ENCODE measurements at regions not wholly inside any gene's neighbourhood (a gene's known extent, or its start where the extent isn't known, plus 50 kb on each side); places are given as distances from the start of the nearest gene placed in this dataset.
A peak's percentile ranks its signal among the peaks of the same experiment; 100 is the strongest.

GRCh38 chr2:111701798-111702118, 182.2 kb downstream of the ANAPC1 start:
- Mint-ChIP-seq H3K4me3 (ENCODE audit: unreplicated experiment) (no peak overlapping the region), H3K9me3 (ENCODE audit: low read depth) (no peaks in the 10 kb centered on the region), H3K27me3 (ENCODE audit: low read depth) (no peaks in the 10 kb centered on the region), H3K27ac (ENCODE audit: unreplicated experiment) (no peak overlapping the region), H3K36me3 (ENCODE audit: low read depth) (no peaks in the 10 kb centered on the region), H3K4me1 (ENCODE audit: low read depth) (peaks cover 57% of the 10 kb centered on the region)
- no peak for DNase-seq (ENCODE audit: low spot score)
- no peak for TF ChIP-seq CTCF (IDR thresholded peaks at IDR 0.05)

- DNase-seq (ENCODE audit: low spot score), result no peak
- no peak overlapping the region for H3K27ac Mint-ChIP-seq (ENCODE audit: unreplicated experiment)
- H3K27me3 Mint-ChIP-seq (ENCODE audit: low read depth), result no peaks in the 10 kb centered on the region
- H3K4me1 Mint-ChIP-seq (ENCODE audit: low read depth), result peaks cover 57% of the 10 kb centered on the region
- peak; percentile 84 for TF ChIP-seq CTCF (IDR thresholded peaks at IDR 0.05)
- no peak overlapping the region for H3K4me3 Mint-ChIP-seq (ENCODE audit: unreplicated experiment)
- H3K36me3 Mint-ChIP-seq (ENCODE audit: low read depth), result no peaks in the 10 kb centered on the region
- no peaks in the 10 kb centered on the region for H3K9me3 Mint-ChIP-seq (ENCODE audit: low read depth)
Observed at GRCh38 chr2:111702119-111702803, 181.7 kb downstream of the ANAPC1 start.

- no peak overlapping the region for H3K27ac Mint-ChIP-seq (ENCODE audit: unreplicated experiment)
- no peak overlapping the region for H3K4me3 Mint-ChIP-seq (ENCODE audit: unreplicated experiment)
- H3K4me1 Mint-ChIP-seq (ENCODE audit: low read depth), result peaks cover 57% of the 10 kb centered on the region
Observed at GRCh38 chr2:111702804-111703196, 181.2 kb downstream of the ANAPC1 start.

GRCh38 chr2:111703759-111704158, 180.2 kb downstream of the ANAPC1 start:
- no peak overlapping the region for H3K27ac Mint-ChIP-seq (ENCODE audit: unreplicated experiment)
- no peak for TF ChIP-seq CTCF (IDR thresholded peaks at IDR 0.05)
- DNase-seq (ENCODE audit: low spot score), result no peak
- peaks cover 48% of the 10 kb centered on the region for H3K4me1 Mint-ChIP-seq (ENCODE audit: low read depth)
- no peaks in the 10 kb centered on the region for H3K36me3 Mint-ChIP-seq (ENCODE audit: low read depth)
- H3K9me3 Mint-ChIP-seq (ENCODE audit: low read depth), result no peaks in the 10 kb centered on the region
- H3K27me3 Mint-ChIP-seq (ENCODE audit: low read depth), result no peaks in the 10 kb centered on the region
- H3K4me3 Mint-ChIP-seq (ENCODE audit: unreplicated experiment), result no peak overlapping the region

More at GRCh38 chr2:111702804-111703196, 181.2 kb downstream of the ANAPC1 start:
- DNase-seq (ENCODE audit: low spot score), result no peak
- H3K9me3 Mint-ChIP-seq (ENCODE audit: low read depth), result no peaks in the 10 kb centered on the region
- no peak for TF ChIP-seq CTCF (IDR thresholded peaks at IDR 0.05)
- no peaks in the 10 kb centered on the region for H3K27me3 Mint-ChIP-seq (ENCODE audit: low read depth)
- no peaks in the 10 kb centered on the region for H3K36me3 Mint-ChIP-seq (ENCODE audit: low read depth)

GRCh38 chr2:111704246-111704645, 179.7 kb downstream of the ANAPC1 start:
- Mint-ChIP-seq H3K4me3 (ENCODE audit: unreplicated experiment) (no peak overlapping the region), H3K4me1 (ENCODE audit: low read depth) (peaks cover 43% of the 10 kb centered on the region), H3K9me3 (ENCODE audit: low read depth) (no peaks in the 10 kb centered on the region), H3K27ac (ENCODE audit: unreplicated experiment) (peak overlapping the region; percentile 57), H3K36me3 (ENCODE audit: low read depth) (no peaks in the 10 kb centered on the region), H3K27me3 (ENCODE audit: low read depth) (no peaks in the 10 kb centered on the region)
- no peak for DNase-seq (ENCODE audit: low spot score)
- TF ChIP-seq CTCF (IDR thresholded peaks at IDR 0.05), result no peak

Measured in chondrocyte (in vitro differentiated cells).